Amygdala (tissue), 56 donors: ENCODE measurements at regions not wholly inside any gene's neighbourhood (a gene's known extent, or its start where the extent isn't known, plus 50 kb on each side); places are given as distances from the start of the nearest gene placed in this dataset.
"Not testable (repeated sequence)": the region's sequence is repeated elsewhere in the genome, so short reads cannot be mapped to it uniquely, and the experiment has no call there.

Experiments used
- DNase-seq, 56 donors: peaks; one replicate each; lab custom pipeline; 2025; lab: John Stamatoyannopoulos, UW

GRCh38 chr1:120656116-120656515 is 67.6 kb upstream of the NBPF26 start:
- not testable (repeated sequence) for DNase-seq

GRCh38 chr1:120657804-120658203 is 65.9 kb upstream of the NBPF26 start:
- not testable (repeated sequence) for DNase-seq

- DNase-seq = not testable (repeated sequence)
Measured at GRCh38 chr1:120658622-120659021, 65.1 kb upstream of the NBPF26 start.

- DNase-seq = not testable (repeated sequence)
Measured at GRCh38 chr1:120659133-120659532, 64.6 kb upstream of the NBPF26 start.

GRCh38 chr1:120664376-120665249 is 59.1 kb upstream of the NBPF26 start:
- DNase-seq = not testable (repeated sequence)

GRCh38 chr1:120665250-120665577 is 58.5 kb upstream of the NBPF26 start:
- DNase-seq = not testable (repeated sequence)

GRCh38 chr1:120668187-120668586 is 55.6 kb upstream of the NBPF26 start:
- DNase-seq = not testable (repeated sequence)
